Panc1 (cell line): ENCODE measurements at regions not wholly inside any gene's neighbourhood (a gene's known extent, or its start where the extent isn't known, plus 50 kb on each side); places are given as distances from the start of the nearest gene placed in this dataset.

Source experiments
- ATAC-seq: fragments of 200-7000 bp; cut with Tn5 transposase; 2 replicates; pipeline ENCODE4 v1.9.1; 2020; ENCODE audit warnings: mild to moderate bottlenecking, moderate library complexity
- BruUV-seq: library from RNA; stranded (reverse); fragments of 400-500 nt; replicated peaks from 2 replicates; lab custom pipeline; 2021; lab: Mats Ljungman, UMichigan
- CTCF ChIA-PET: fragments of 300-600 bp; sonication (Branson Sonifier 250); formaldehyde crosslinking; loops from one replicate; lab custom pipeline; 2022; ENCODE audit warnings: antibody characterized with exemption; lab: Charles Lee
- POLR2A ChIA-PET: fragments of 300-600 bp; sonication (Branson Sonifier 250); formaldehyde crosslinking; loops from one replicate; lab custom pipeline; 2022; ENCODE audit warnings: antibody characterized with exemption; lab: Charles Lee
- DNase-seq: peaks from one replicate; pipeline ENCODE4 v3.0.0-alpha.2; 2010; ENCODE audit warnings: low read depth, low spot score
- H3K27ac ChIP-seq: 2 replicates; pipeline ENCODE4 v1.5.1; 2011; ENCODE audit warnings: mild to moderate bottlenecking, low read length, inconsistent platforms
- H3K27me3 ChIP-seq: fragments of 200-500 bp; sonication (Bioruptor generic); 2 replicates; pipeline ENCODE4 v1.6.0; 2014; ENCODE audit warnings: low read length, inconsistent platforms; ENCODE audit not compliant: control insufficient read depth, insufficient read depth
- H3K36me3 ChIP-seq: fragments of 200-500 bp; sonication (Bioruptor generic); 2 replicates; pipeline ENCODE4 v1.5.1; 2014; ENCODE audit warnings: inconsistent platforms, mild to moderate bottlenecking, low read length, moderate library complexity; ENCODE audit not compliant: control insufficient read depth, insufficient read depth
- H3K4me1 ChIP-seq: 2 replicates; pipeline ENCODE4 v1.5.1; 2011; ENCODE audit warnings: inconsistent platforms, mild to moderate bottlenecking, low read length, moderate library complexity; ENCODE audit not compliant: control insufficient read depth, insufficient read depth
- H3K4me3 ChIP-seq, 2 experiments: 2 replicates each; pipeline ENCODE4 v1.5.1; 2011 to 2012; ENCODE audit warnings: low read depth in 2 of 2, low read length in 2 of 2, mild to moderate bottlenecking in 2 of 2, inconsistent platforms in 1 of 2, moderate library complexity in 1 of 2
- H3K9me3 ChIP-seq: fragments of 200-500 bp; sonication (Bioruptor generic); 2 replicates; pipeline ENCODE4 v1.5.1; 2014; ENCODE audit warnings: low read depth, mild to moderate bottlenecking, inconsistent platforms, low read length, moderate library complexity; ENCODE audit not compliant: control insufficient read depth, insufficient read depth
- CTCF ChIP-seq: fragments of 450-650 bp; IDR thresholded peaks from 2 replicates; pipeline ENCODE4 v1.5.1; 2017; ENCODE audit warnings: mild to moderate bottlenecking
- POLR2AphosphoS5 ChIP-seq: IDR thresholded peaks from 2 replicates; pipeline ENCODE4 v1.6.1; 2012; ENCODE audit warnings: mild to moderate bottlenecking, low read depth, low read length, moderate library complexity
- SIN3A ChIP-seq: IDR thresholded peaks from 2 replicates; pipeline ENCODE4 v1.6.1; 2012; ENCODE audit warnings: low read depth, mild to moderate bottlenecking, low read length, moderate library complexity, borderline replicate concordance; ENCODE audit not compliant: insufficient read depth
- TCF7L2 ChIP-seq: IDR thresholded peaks from 2 replicates; pipeline ENCODE4 v1.6.1; 2011; ENCODE audit warnings: mild to moderate bottlenecking, low read depth, low read length, inconsistent platforms
- in situ Hi-C: cut with HindIII; loops from 2 replicates; pipeline ENCODE4 v1.10.0; 2016; ENCODE audit warnings: low sequenced_read_pairs, low pct_unique_long_range_greater_than_20kb
- intact Hi-C: fragments of 100-400 bp; cut with micrococcal nuclease; formaldehyde crosslinking; loops from one replicate; pipeline ENCODE4 v1.10.0; 2022; ENCODE audit not compliant: unreplicated experiment
- TF ChIP-seq, protein P1 (sequence below), 2 experiments: IDR thresholded peaks; 2 replicates each; pipeline ENCODE4 v1.6.1; 2011 to 2012; ENCODE audit warnings: low read depth in 2 of 2, control low read depth in 1 of 2, low read length in 1 of 2, mild to moderate bottlenecking in 1 of 2, moderate library complexity in 1 of 2; ENCODE audit not compliant: insufficient read depth in 1 of 2

DNA sequence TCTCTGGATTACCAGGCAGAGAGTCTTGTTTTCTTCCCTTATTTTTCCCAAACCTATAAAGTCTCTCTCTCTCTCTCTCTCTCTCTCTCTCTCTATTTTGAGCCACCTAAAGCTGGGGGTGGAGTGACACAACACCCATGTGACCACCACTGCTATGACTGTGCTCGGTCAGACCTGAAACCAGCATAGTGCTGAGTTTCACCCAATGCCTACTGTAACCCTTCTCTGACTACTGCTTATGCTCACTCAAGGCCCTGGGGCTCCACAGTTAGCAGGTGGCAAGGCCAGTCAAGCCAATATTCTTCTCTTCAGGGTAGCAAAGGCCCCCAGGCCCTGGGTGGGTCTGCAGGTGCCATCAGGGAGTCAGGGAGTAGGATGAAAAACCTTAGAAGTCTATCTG, 114.7 kb upstream of the ARMCX2 start:
- POLR2A ChIA-PET: interaction anchor here (0.6 kb wide), 1 partner anchor 206 kb away, joined by 3 read pairs; no protein-coding TSS in a partner anchor
- BruUV-seq: no TSS peak

GRCh38 chrX:101764538-101764937, 104.9 kb upstream of the ARMCX2 start:
- intact Hi-C loops: no loop called here
- no peak for DNase-seq
- in situ Hi-C loops: no loop called here

More for the DNA sequence above, 114.7 kb upstream of the ARMCX2 start:
- Histone ChIP-seq H3K27me3 (no peaks in the 10 kb centered on the region), H3K4me1 (no peaks in the 10 kb centered on the region), H3K27ac (no peak overlapping the region), H3K4me3 (no peak overlapping the region), H3K36me3 (no peaks in the 10 kb centered on the region), H3K9me3 (no peaks in the 10 kb centered on the region)
- intact Hi-C loops (no loop called here), in situ Hi-C loops (no loop called here)
- ATAC-seq: no peak
- TF ChIP-seq TCF7L2: no peak
- no peak for TF ChIP-seq CTCF
- TF ChIP-seq, protein P1, sequence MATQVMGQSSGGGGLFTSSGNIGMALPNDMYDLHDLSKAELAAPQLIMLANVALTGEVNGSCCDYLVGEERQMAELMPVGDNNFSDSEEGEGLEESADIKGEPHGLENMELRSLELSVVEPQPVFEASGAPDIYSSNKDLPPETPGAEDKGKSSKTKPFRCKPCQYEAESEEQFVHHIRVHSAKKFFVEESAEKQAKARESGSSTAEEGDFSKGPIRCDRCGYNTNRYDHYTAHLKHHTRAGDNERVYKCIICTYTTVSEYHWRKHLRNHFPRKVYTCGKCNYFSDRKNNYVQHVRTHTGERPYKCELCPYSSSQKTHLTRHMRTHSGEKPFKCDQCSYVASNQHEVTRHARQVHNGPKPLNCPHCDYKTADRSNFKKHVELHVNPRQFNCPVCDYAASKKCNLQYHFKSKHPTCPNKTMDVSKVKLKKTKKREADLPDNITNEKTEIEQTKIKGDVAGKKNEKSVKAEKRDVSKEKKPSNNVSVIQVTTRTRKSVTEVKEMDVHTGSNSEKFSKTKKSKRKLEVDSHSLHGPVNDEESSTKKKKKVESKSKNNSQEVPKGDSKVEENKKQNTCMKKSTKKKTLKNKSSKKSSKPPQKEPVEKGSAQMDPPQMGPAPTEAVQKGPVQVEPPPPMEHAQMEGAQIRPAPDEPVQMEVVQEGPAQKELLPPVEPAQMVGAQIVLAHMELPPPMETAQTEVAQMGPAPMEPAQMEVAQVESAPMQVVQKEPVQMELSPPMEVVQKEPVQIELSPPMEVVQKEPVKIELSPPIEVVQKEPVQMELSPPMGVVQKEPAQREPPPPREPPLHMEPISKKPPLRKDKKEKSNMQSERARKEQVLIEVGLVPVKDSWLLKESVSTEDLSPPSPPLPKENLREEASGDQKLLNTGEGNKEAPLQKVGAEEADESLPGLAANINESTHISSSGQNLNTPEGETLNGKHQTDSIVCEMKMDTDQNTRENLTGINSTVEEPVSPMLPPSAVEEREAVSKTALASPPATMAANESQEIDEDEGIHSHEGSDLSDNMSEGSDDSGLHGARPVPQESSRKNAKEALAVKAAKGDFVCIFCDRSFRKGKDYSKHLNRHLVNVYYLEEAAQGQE (IDR thresholded peaks at IDR 0.05; ENCODE audit: insufficient read depth in 1 of 2, low read depth in 2 of 2, low read length in 1 of 2): no peak
- TF ChIP-seq POLR2AphosphoS5: no peak
- DNase-seq: no peak
- CTCF ChIA-PET: no interaction called here

More at GRCh38 chrX:101764538-101764937, 104.9 kb upstream of the ARMCX2 start:
- BruUV-seq: no TSS peak
- CTCF ChIA-PET: no interaction called here
- TF ChIP-seq, protein P1 (IDR thresholded peaks at IDR 0.05; ENCODE audit: insufficient read depth in 1 of 2, low read depth in 2 of 2, low read length in 1 of 2): no peak
- TF ChIP-seq SIN3A: no peak
- no peak for TF ChIP-seq POLR2AphosphoS5
- no peak for TF ChIP-seq CTCF
- TF ChIP-seq TCF7L2: no peak
- no peaks in the 10 kb centered on the region for H3K27me3 ChIP-seq
- no peaks in the 10 kb centered on the region for H3K9me3 ChIP-seq
- no peak overlapping the region for H3K4me3 ChIP-seq
- POLR2A ChIA-PET: no interaction called here
- no peak overlapping the region for H3K27ac ChIP-seq
- H3K36me3 ChIP-seq: no peaks in the 10 kb centered on the region
- ATAC-seq: no peak
- no peaks in the 10 kb centered on the region for H3K4me1 ChIP-seq
